ENCODE measurements at regions not wholly inside any gene's neighbourhood (a gene's known extent, or its start where the extent isn't known, plus 50 kb on each side); places are given as distances from the start of the nearest gene placed in this dataset.
"Not testable (repeated sequence)": the region's sequence is repeated elsewhere in the genome, so short reads cannot be mapped to it uniquely, and the experiment has no call there.

DNA sequence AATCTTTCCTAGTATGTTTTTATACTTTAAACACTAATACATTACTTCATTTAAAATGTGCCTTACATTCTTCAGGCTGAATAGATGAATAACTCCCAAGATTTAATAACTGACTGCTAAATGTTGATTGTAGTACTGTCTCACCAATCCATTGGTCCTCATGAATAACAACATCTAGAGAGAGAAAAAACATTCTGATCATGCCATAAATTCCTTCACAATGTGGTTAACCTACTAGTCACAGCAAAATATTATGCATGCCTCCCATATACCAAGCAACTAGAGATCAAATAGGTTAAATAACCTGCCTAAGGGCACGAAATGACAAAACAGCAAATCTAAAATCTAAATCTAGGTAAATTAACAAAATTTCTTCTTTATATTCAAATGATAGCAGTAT, 66.2 kb downstream of the SYT15 start:
- DNase-seq (ENCODE audit: low spot score) = not testable (repeated sequence)

- DNase-seq (ENCODE audit: low spot score) = not testable (repeated sequence)
Measured at GRCh38 chr10:46646132-46646531, 67.2 kb downstream of the SYT15 start.

- DNase-seq (ENCODE audit: low spot score) = not testable (repeated sequence)
Measured at GRCh38 chr10:46650967-46651366, 72.0 kb downstream of the SYT15 start.

DNA sequence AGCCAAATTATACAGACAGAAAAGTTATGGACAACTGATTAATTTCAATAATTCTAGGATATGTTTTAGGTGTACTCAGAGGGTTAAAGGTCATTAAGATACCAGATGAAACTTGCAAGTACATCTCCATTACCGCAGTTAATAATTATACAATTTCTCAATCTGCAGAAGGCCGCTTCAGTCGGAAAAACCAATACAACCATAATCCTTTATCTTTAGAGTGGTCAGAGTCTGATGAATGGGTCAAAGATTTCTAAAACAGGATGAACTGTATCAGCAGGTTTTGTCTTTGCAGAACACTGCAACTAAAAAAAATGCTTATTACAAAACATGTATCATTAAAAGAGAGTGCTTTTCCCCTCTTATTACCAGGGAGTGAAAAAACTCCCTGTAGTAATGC, 78.5 kb downstream of the SYT15 start:
- not testable (repeated sequence) for DNase-seq (ENCODE audit: low spot score)

DNA sequence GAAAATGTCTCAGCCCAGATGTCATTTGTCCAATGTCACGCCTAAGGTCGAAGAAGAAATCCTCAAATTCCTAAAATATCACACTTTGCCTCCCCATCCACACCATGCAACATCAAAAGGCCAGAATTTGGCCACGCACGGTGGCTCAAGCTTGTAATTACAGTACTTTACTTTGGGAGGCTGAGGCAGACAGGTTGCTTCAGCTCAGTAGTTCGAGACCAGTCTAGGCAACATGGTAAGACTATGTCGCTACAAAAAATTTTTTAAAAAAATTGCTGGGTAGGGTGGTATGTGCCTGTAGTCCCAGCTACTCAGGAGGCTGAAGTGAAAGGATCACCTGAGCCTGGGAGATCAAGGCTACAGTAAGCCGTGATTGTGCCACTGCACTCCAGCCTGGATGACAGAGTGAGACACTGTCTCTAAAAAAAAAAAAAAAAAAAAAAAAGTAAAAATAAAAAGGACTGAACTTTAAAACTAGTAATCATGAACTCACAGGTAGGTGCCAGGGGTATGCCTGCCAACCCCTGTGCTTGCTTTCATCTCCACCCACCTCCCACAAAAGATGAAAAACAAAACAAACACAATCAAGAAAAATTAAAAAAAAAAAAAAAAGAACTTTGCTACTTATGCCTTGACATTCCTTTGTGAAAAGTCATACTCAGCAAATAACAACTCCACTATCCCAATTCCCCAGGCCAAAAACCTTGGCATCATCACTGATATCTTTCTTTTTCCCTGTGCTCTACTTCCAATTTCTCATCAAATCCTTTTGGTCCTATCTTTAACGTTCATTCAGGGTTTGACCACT, 81.3 kb downstream of the SYT15 start:
- not testable (repeated sequence) for DNase-seq (ENCODE audit: low spot score)

GRCh38 chr10:46660835-46661164, 81.9 kb downstream of the SYT15 start:
- not testable (repeated sequence) for DNase-seq (ENCODE audit: low spot score)

DNA sequence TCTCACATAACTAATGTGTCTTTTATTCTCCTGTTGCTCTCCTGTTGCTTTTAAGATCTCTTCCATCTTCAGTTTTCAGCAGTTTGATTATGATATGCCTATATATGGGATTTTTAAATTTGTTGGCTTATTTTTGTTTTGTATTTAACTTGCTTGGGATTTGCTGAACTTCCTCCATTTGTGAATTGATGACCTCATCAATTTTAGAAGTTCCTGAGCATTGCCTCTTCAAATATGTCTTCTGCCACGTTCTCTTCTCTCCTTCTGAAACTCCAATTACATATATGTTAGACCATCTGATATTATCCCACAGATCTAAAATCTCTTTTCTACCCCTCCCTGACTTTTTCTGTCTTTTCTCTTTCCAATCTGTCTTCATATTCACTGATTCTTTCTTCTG, 86.6 kb downstream of the SYT15 start:
- not testable (repeated sequence) for DNase-seq (ENCODE audit: low spot score)

DNA sequence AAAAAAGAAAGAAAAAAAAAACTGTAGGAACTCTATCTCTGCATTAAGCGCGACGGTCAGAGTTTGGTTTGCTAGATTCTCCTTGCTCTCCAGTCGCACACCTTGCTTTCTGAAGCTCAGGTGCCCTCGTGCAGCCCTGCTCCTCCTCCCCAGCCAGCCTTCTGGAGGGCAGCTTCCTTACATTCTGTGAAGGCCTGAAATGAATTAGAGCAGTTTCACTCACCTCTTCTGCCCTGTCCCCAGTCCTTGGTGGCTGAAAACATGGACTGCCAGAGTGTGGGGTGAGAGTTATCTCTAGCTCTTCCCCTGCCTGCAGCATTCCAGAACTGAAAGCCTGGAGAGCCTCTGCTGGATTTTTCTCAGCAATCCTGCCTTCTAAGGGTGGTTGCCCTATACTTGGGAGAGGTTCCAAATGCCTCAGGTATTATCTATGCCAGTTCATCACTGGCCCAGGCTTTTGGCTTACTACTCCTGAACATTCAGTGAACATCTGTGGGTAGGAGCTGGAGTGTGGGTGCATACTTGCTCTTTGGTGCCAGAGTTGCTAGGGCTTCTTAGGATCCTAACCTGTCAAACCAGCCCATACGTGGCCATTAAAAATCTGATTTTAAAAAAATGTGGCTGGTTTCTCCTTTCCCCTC, 89.5 kb downstream of the SYT15 start:
- not testable (repeated sequence) for DNase-seq (ENCODE audit: low spot score)

GRCh38 chr10:46677836-46678435, 99.0 kb downstream of the SYT15 start:
- not testable (repeated sequence) for DNase-seq (ENCODE audit: low spot score)

DNA sequence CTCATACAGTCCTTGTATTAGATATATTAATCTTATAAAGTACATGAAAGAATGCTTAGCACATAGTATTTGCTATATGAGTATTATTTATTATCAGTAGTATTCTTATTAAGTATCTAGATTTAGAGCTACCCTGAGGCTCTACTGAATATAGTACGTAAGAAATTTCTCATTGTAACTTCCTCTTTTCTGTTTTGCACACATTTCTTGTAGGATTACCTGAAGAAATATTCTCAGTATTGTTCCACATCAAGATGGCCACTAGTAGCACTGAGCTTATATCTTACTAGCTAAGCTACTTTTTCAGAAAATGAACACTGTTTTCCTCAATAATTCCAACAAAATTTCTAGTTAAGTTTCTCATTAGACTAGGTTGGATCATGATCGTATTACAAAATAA, 112.5 kb downstream of the SYT15 start:
- DNase-seq (ENCODE audit: low spot score) = not testable (repeated sequence)

DNA sequence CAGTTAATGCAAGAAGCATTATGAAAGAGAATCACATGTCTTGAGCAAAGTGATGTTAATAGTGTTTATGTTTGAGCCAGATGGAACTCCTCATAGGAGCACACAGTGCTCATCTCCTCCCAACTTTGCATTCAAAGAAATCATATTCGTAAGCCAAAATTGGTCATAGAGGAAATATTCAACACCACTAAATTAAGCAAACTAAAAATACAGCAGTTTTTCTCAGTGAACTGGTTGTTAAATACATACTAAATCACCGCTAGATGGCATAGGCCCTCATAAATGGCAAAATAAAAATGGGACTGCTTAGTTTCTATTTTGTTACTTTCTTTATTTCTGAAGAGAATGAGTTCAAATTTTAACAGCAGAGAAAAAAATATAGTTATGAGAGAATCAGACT, 114.3 kb downstream of the SYT15 start:
- not testable (repeated sequence) for DNase-seq (ENCODE audit: low spot score)

- DNase-seq (ENCODE audit: low spot score) = not testable (repeated sequence)
Measured at GRCh38 chr10:46717264-46717663, 138.3 kb downstream of the SYT15 start.

DNA sequence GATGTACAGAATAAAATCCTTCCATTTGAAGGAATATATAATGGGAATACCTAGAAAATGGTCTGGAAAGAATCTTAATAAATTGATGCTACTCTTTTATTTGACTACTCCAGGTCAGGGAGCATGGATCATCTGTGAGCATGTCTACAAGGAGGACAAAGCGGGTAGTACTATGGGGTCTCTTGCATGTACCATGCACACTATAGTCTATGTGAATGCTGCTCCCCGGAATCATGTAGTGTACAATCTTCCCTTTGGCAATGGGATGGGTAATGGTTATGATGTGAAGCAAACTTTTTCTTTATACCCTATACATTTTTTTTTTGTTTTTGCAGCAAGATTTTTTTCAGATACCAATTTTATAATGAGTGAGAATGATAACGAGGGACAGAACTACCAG, 139.1 kb downstream of the SYT15 start:
- DNase-seq (ENCODE audit: low spot score) = not testable (repeated sequence)

GRCh38 chr10:46720386-46720785, 141.5 kb downstream of the SYT15 start:
- DNase-seq (ENCODE audit: low spot score) = not testable (repeated sequence)

- not testable (repeated sequence) for DNase-seq (ENCODE audit: low spot score)
Measured at GRCh38 chr10:46720811-46721518, 142.0 kb downstream of the SYT15 start.

- not testable (repeated sequence) for DNase-seq (ENCODE audit: low spot score)
Measured at GRCh38 chr10:46724258-46724657, 145.3 kb downstream of the SYT15 start.

- not testable (repeated sequence) for DNase-seq (ENCODE audit: low spot score)
Measured at GRCh38 chr10:46728359-46728758, 149.4 kb downstream of the SYT15 start.

- not testable (repeated sequence) for DNase-seq (ENCODE audit: low spot score)
Measured at GRCh38 chr10:46730729-46731128, 151.8 kb downstream of the SYT15 start.

- not testable (repeated sequence) for DNase-seq (ENCODE audit: low spot score)
Measured at GRCh38 chr10:46733635-46734261, 154.8 kb downstream of the SYT15 start.

GRCh38 chr10:46734262-46734642, 155.3 kb downstream of the SYT15 start:
- DNase-seq (ENCODE audit: low spot score) = not testable (repeated sequence)

DNA sequence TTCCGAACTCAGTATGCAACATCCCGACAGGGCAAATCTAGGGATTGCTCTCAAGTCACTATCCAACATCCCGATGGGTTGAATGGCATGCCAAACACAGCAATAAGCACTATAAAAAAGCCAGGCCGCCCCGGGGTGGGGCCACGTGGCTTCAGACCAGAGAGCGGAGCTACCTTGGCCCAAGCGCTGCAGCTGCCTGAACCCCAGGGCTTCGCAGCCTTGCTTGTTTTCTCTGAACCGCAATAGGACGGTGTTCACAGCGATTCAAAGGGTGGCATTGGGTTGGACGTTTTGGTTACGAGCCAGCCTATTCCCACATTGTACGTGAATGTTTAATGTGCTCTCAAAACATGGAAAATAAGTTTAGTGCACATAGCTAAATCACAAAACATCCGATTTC, 161.0 kb downstream of the SYT15 start:
- not testable (repeated sequence) for DNase-seq (ENCODE audit: low spot score)

DNA sequence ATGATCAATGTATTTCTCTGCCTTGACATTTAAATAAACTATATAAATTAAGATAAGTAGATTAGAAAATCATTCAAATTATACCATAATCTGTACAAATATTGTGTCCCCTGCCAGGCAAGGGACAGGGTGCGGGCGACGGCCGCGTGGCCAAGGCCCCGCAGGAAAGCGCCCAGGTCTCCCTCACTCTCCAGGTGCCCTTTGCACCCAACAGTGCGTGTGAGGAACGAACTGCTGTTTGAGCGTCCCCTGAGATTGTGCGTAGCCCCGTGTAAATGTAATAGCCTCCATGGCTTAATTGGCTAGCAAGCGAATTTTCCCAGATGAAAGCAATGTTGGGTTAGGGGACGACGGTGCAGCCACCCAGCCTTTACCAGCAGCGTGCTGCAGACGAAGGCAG, 161.4 kb downstream of the SYT15 start:
- not testable (repeated sequence) for DNase-seq (ENCODE audit: low spot score)

Data from hematopoietic multipotent progenitor cell treated with erythropoietin and hydrocortisone succinate and interleukin-3 and kit ligand, for 17 days (in vitro differentiated cells).